GM18507 (cell line): ENCODE measurements at regions not wholly inside any gene's neighbourhood (a gene's known extent, or its start where the extent isn't known, plus 50 kb on each side); places are given as distances from the start of the nearest gene placed in this dataset.
A peak's percentile ranks its signal among the peaks of the same experiment; 100 is the strongest.
"Not testable (repeated sequence)": the region's sequence is repeated elsewhere in the genome, so short reads cannot be mapped to it uniquely, and the experiment has no call there.

Source experiments
- DNase-seq: peaks from one replicate; pipeline ENCODE4 v3.0.0; 2011; ENCODE audit warnings: low read depth; ENCODE audit not compliant: insufficient read length; ENCODE audit errors: extremely low spot score
- FAIRE-seq: peaks from 2 replicates; lab custom pipeline; 2011; peaks lifted over from hg19 to GRCh38; lab: Jason Lieb, UNC

DNA sequence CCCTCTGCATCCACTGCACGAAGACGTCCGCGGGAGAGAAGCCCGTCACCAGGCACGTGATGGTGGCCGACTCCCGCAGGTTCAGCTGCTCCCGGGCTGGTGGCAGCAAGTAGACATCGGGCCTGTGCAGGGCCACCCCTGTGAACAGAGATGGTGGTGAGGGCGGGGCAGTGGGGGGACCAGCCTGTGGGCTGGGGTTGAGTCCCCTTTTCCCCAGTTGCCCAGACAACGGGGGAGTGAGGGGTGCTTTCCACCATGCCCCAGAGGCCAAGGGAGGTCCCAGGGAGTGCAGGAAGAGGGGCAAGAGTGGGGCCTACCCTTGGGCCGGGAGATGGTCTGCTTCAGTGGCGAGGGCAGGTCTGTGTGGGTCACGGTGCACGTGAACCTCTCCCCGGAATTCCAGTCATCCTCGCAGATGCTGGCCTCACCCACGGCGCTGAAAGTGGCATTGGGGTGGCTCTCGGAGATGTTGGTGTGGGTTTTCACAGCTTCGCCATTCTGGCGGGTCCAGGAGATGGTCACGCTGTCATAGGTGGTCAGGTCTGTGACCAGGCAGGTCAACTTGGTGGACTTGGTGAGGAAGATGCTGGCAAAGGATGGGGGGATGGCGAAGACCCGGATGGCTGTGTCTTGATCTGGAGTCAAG, 328.3 kb downstream of the TMEM121 start:
- no peak for DNase-seq
- FAIRE-seq: no peak

DNA sequence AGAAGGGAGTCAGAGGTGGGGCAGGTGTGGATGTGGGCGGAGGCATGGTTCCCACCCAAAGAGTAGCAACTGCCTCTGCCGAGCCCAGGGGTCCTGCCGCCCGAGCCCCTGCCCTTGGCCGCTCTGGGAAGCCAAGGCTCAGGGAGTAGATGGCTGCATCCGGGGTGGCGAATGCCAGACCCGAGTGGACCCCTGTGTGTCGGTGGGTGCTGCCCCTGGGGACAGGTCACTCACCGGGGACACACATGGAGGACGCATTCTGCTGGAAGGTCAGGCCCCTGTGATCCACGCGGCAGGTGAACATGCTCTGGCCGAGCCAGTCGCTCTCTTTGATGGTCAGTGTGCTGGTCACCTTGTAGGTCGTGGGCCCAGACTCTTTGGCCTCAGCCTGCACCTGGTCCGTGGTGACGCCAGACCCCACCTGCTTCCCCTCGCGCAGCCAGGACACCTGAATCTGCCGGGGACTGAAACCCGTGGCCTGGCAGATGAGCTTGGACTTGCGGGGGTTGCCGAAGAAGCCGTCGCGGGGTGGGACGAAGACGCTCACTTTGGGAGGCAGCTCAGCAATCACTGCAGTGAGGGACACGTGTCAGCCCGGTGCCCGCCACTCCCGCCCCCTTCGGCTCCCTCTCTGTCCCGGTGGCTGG, 329.0 kb downstream of the TMEM121 start:
- FAIRE-seq (no peak), DNase-seq (no peak)

DNA sequence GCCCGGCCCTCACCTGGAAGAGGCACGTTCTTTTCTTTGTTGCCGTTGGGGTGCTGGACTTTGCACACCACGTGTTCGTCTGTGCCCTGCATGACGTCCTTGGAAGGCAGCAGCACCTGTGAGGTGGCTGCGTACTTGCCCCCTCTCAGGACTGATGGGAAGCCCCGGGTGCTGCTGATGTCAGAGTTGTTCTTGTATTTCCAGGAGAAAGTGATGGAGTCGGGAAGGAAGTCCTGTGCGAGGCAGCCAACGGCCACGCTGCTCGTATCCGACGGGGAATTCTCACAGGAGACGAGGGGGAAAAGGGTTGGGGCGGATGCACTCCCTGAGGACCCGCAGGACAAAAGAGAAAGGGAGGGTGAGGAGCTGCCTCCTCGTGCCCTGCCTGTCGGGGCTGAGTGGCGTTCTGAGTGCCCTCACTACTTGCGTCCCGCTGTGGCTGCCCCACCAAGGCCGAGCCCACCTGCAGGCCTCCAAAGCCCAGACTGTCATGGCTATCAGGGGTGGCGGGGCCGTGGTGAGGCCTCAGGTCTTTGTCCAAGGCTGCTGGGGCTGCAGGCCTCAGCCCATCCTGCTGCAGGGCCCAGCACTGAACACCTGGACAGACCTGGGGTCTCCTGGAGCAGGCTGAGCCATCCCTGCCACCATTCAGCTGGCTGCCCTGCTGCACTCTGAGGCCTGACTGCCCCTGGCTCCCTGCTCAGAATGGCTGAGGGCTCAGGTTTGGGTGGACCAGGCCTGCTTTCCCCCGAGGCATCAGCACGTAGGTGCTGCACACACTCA, 329.7 kb downstream of the TMEM121 start:
- no peak for DNase-seq
- FAIRE-seq: peak; percentile 5

DNA sequence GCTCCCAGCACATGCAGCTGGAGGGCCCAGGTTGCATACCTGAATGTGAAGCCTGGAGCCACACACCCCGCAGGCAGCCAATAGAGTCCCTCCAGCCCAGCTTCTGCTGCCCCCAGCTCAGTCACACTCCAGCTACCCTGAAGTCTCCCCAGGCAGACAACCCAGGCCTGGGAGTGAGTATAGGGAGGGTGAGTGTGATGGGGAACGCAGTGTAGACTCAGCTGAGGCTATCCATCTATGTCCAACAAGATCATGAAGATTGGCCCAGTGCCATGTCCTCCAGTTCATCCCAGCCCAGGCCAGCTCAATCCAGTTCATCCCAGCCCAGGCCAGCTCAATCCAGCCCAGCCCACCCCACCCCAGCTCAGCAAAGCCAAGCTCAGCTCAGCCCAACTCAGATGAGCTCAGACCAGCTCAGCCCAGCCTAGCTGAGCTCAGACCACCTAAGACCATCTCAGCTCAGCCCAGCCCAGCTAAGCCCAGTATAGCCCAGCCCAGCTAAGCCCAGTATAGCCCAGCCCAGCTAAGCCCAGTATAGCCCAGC, 330.4 kb downstream of the TMEM121 start:
- FAIRE-seq: no peak

DNA sequence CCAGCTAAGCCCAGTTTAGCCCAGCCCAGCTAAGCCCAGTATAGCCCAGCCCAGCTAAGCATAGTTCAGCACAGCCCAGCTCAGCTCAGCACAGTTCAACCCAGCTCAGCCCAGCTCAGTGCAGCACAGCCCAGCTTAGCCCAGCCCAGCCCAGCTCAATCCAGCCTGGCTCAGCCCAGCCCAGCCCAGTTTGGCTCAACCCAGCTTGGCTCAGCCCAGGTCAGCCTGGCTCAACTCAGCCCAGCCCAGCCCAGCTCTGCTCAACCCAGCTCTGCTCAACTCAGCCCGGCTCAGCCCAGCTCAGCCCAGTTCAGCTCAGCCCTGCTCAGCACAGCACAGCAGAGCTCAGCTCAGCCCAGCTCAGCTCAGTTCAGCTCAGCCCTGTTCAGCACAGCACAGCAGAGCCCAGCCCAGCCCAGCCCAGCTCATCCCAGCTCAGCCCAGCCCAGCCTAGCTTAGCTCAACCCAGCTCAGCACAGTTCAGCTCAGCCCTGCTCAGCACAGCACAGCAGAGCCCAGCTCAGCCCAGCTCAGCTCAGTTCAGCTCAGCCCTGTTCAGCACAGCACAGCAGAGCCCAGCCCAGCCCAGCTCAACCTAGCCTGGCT, 330.9 kb downstream of the TMEM121 start:
- FAIRE-seq: peak; percentile 18
- DNase-seq: no peak

More for the DNA sequence above, 330.4 kb downstream of the TMEM121 start:
- no peak for DNase-seq

DNA sequence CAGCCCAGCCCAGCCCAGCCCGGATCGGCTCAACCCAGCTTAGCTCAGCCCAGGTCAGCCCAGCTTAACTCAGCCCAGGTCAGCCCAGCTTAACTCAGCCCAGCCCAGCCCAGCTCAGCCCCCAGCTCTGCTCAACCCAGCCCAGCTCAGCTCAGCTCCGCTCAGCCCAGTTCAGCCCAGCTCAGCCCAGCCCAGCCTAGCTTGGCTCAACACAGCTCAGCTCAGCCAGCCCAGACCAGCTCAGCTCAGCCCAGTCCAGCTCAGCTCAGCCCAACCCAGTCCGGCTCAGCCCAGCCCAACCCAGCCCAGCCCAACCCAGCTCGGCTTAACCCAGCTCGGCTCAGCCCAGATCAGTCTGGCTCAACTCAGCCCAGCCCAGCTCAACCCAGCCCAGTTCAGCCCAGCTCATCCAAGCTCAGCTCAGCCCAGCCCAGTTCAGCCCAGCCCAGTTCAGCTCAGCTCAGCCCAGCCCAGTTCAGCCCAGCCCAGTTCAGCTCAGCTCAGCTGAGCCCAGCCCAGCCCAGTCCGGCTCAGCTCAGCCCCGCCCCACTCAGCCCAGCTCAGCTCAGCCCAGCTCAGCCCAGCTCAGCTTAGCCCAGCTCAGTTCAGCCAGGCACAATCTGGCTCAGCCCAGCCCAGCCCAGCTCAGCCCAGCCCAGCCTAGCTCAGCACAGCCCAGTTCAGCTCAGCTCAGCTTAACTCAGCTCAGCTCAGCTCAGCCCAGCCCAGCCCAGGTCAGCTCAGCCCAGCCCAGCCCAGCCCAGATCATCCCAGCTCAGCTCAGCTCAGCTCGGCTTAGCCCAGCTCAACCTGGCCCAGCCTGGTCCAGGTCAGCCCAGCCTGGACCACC, 331.7 kb downstream of the TMEM121 start:
- DNase-seq (no peak), FAIRE-seq (peak; percentile 54)

DNA sequence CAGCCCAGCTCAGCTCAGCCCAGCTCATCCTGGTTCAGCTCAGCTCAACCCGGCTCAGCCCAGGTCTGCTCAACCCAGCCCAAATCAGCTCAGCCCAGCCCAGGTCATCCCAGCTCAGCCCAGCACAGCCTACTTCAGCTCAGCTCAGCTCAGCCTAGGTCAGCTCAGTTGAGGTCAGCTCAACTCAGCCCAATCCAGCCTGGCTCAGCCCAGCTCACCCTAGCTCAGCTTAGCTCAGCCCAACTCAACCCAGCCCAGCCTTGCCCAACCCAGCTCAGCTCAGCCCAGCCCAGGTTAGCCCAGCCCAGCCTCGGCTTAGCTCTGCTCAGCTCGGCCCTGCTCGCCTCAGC, 332.3 kb downstream of the TMEM121 start:
- DNase-seq (no peak), FAIRE-seq (no peak)

DNA sequence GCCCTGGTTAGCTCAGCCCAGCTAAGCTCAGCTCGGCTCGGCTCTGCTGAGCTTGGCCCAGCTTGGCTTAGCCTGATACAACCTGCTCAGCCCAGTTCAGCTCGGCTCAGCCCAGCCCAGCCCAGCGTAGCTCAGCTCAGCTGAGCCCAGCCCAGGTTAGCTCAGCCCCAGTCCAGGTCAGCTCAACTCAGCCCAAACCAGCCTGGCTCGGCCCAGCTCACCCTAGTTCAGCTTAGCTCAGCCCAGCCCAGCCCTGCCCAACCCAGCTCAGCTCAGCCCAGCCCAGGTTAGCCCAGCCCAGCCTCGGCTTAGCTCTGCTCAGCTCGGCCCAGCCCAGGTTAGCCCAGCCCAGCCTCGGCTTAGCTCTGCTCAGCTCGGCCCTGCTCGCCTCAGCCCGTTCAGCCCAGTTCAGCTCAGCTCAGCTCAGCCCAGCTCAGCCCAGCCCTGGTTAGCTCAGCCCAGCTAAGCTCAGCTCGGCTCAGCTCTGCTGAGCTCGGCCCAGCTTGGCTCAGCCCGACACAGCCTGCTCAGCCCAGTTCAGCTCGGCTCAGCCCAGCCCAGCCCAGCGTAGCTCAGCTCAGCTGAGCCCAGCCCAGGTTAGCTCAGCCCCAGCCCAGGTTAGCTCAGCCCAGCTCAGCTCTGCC, 332.8 kb downstream of the TMEM121 start:
- DNase-seq: not testable (repeated sequence)
- FAIRE-seq: peak; percentile 18

DNA sequence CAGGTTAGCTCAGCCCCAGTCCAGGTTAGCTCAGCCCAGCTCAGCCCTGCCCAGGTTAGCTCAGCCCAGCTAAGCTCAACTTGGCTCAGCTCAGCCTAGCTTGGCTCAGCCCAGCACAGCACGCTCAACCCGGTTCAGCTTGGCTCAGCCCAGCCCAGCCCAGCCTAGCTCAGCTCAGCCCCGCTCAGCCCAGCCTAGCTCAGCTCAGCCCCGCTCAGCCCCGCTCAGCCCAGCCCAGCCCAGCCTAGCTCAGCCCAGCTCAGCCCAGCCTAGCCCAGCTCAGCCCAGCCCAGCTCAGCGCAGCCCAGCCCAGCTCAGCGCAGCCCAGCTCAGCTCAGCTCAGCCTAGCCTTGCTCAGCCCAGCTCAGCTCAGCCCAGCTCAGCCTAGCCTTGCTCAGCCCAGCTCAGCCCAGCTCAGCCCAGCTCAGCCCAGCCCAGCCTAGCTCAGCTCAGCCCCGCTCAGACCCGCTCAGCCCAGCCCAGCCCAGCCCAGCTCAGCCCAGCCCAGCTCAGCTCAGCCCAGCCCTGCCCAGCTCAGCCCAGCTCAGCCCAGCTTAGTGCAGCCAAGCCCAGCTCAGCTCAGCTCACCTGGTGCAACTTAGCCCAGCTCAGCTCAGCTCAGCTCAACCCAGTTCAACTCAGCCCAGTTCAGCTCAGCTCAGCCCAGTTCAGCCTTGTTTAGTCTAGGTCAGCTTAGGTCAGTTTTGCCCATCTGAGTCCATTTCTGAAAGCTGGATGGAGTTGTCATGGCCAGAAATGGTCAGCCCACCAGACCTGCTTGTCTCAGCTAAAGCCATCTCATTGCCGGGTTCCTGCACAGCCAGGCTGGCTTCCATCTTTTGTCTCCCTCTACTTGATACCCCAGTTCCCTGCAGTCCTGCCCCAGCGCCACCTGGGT, 333.6 kb downstream of the TMEM121 start:
- FAIRE-seq (peak; percentile 26), DNase-seq (no peak)

DNA sequence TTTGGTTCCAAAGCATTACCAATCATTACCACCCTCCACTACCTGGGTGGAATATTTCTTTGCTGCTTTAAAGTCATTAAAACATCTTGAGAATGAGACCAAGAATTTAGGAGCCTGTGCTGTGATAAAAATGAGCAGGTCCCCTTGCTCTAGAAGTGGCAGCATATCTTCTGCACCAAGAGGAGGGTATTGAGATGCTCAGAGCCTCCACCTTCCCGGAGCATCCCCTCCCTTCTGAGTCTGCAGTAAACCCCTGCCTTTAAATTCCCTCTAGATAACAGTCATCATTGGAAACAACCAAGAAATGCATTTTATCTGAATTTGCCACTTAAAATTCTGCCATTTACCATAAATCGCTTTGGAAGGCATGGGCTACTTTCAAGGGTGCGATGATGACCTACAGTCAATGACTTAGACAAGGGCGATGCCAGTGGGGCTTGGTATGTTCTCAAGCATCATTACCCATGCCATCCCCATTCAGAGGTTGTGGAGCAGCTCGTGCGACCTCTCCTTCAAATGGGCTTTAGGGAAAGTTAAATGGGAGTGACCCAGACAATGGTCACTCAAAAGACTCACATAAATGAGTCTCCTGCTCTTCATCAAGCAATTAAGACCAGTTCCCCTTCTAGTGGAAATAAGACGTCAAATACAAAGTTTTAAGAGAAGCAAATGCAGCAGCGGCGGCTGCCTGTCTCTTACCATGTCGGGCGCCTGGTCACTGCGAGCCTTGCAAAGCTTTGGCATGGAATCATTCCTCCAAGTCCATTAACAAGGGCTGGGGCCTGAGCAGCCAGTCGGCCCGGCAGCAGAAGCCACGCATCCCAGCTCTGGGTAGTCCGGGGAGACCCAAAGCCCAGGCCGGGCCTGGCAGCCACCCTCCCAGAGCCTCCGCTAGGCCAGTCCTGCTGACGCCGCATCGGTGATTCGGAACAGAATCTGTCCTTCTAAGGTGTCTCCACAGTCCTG, 334.5 kb downstream of the TMEM121 start:
- DNase-seq: no peak
- FAIRE-seq: peak; percentile 46

DNA sequence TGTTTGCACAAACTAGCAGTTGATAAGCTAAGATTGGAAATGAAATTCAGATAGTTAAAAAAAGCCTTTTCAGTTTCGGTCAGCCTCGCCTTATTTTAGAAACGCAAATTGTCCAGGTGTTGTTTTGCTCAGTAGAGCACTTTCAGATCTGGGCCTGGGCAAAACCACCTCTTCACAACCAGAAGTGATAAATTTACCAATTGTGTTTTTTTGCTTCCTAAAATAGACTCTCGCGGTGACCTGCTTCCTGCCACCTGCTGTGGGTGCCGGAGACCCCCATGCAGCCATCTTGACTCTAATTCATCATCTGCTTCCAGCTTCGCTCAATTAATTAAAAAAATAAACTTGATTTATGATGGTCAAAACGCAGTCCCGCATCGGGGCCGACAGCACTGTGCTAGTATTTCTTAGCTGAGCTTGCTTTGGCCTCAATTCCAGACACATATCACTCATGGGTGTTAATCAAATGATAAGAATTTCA, 335.6 kb downstream of the TMEM121 start:
- peak; percentile 58 for DNase-seq
- peak; percentile 98 for FAIRE-seq

DNA sequence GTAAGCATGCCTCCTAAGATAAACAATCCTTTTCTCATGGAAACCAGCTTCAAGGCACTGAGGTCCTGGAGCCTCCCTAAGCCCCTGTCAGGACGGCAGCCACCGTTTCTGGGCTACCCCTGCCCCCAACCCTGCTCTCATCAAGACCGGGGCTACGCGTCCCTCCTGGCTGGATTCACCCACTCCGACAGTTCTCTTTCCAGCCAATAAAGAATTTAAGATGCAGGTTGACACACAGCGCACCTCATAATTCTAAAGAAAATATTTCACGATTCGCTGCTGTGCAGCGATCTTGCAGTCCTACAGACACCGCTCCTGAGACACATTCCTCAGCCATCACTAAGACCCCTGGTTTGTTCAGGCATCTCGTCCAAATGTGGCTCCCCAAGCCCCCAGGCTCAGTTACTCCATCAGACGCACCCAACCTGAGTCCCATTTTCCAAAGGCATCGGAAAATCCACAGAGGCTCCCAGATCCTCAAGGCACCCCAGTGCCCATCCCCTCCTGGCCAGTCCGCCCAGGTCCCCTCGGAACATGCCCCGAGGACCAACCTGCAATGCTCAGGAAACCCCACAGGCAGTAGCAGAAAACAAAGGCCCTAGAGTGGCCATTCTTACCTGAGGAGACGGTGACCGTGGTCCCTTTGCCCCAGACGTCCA, 336.3 kb downstream of the TMEM121 start:
- FAIRE-seq: peak; percentile 75
- no peak for DNase-seq

DNA sequence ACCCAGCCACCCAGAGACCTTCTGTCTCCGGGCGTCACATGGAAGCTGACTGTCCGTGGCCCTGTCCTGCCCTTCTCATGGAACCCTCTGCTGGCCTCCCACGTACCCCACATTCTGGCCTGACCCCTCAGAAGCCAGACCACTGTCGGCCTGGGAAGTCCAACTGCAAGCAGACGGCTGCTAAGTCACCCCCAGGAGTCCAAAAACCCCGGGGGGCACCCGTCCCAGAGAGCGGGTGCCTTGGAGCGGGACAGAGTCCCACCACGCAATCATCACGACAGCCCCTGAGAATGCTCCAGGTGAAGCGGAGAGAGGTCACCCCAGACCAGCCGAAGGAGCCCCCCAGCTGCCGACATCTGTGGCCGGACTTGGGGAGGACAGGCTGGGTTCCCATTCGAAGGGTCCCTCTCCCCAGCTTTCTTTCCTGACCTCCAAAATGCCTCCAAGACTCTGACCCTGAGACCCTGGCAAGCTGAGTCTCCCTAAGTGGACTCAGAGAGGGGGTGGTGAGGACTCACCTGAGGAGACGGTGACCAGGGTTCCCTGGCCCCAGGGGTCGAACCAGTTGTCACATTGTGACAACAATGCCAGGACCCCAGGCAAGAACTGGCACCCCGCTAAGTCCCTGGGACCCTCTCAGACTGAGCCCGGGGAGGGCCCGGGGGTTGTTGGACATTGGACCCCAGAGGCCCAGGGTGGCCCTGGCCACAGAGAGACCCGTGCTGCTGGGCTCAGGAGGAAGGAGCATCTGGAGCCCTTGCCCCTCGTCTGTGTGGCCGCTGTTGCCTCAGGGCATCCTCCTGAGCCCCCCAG, 337.1 kb downstream of the TMEM121 start:
- FAIRE-seq (no peak), DNase-seq (no peak)

DNA sequence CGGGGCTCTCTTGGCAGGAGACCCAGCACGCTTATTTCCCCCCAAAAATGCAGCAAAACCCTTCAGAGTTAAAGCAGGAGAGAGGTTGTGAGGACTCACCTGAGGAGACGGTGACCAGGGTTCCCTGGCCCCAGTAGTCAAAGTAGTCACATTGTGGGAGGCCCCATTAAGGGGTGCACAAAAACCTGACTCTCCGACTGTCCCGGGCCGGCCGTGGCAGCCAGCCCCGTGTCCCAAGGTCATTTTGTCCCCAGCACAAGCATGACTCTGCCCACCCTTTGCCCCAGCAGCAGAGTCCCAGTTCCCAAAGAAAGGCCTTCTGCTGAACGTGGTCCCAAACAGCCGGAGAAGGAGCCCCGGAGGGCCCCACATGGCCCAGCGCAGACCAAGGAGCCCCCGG, 337.7 kb downstream of the TMEM121 start:
- FAIRE-seq (no peak), DNase-seq (no peak)

DNA sequence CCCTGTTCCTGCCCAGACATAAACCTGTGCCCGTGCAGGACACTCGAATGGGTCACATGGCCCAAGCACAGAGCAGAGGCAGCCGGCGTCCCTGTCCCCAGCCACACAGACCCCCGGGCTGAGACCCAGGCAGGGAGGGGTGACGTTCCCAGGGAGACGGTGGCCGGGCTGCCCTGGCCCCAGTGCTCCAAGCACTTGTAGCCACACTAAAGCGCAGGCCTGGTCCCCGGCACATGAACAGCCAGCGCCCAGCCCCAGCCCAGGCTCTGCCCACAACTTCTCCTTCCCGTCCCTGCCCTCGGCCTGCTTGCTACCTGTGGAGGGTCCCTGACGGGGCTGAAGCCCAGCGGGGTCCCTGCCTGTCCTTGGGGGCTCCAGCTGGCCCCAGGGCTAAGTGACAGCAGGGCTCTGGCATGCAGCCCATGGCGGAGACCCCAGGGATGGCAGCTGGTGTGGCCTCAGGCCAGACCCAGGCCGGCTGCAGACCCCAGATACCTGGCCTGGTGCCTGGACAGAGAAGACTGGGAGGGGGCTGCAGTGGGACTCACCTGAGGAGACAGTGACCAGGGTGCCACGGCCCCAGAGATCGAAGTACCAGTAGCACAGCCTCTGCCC, 338.4 kb downstream of the TMEM121 start:
- no peak for FAIRE-seq
- DNase-seq: no peak
